Stimulated activated CD4-positive, alpha-beta T cell treated with anti-CD3 and anti-CD28 coated beads, TNF-alpha, amount 100 ng/mL, for 48 hours (primary cell): ENCODE measurements at regions not wholly inside any gene's neighbourhood (a gene's known extent, or its start where the extent isn't known, plus 50 kb on each side); places are given as distances from the start of the nearest gene placed in this dataset.

Source experiments
- DNase-seq, 3 donors: peaks; one replicate each; pipeline ENCODE4 v3.0.0-alpha.2; 2020; ENCODE audit warnings: low read depth in 3 of 3

- DNase-seq = no peak
Measured at GRCh38 chr13:34803756-34804155, 138.3 kb upstream of the NBEA start.

GRCh38 chr13:34805347-34805746 lies 136.7 kb upstream of the NBEA start:
- DNase-seq = no peak

DNA sequence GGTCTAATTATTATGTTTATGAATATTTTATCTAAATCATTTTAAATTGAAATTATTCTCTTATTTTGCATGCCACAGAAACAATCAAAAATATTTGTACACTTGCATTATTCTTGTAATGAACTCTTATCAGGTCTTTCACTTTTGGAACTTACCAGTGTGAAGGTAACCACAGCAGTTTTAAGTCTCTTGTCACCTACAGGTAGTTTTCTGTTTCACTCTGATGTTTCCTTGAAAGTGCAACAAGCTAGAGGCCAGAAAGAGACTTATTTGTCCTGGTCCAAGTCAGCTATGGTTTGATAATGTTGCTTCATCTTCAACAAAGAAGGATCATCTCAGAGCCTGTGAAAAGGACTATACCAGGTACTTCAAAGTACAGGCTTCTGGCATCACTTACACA lies 133.4 kb upstream of the NBEA start:
- no peak for DNase-seq

- no peak for DNase-seq
Measured at GRCh38 chr13:34810996-34811395, 131.1 kb upstream of the NBEA start.

- no peak for DNase-seq
Measured at GRCh38 chr13:34815526-34815925, 126.5 kb upstream of the NBEA start.

DNA sequence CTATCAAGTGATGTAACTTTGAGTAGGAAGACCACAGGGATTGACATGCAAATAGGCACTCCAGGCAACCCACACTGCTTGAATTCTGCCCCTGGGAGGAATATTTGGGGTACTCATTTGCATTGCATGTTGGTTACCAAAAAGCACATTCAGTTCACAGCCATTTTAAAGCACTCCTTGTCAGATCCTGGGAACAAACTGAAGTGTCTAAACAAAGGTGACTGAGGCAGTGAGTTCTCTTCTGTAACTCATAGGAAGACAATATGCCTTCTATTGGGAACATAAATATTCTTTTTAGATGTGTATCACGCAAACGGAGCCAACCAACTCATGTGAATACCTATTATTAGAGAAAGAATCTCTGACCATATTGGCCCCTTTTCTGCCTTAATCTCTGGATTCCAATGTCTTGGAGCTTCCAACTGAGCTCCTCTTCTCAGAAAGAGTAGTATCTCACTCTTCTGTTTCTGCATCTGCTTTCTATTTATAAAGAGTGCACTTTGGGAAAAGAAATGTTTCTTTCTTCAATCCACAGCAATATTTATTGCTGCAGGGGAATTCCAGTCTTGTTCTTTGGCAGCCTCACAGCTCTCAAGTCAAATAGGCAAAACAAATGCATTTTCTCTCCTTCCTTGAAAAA lies 125.7 kb upstream of the NBEA start:
- no peak for DNase-seq

DNA sequence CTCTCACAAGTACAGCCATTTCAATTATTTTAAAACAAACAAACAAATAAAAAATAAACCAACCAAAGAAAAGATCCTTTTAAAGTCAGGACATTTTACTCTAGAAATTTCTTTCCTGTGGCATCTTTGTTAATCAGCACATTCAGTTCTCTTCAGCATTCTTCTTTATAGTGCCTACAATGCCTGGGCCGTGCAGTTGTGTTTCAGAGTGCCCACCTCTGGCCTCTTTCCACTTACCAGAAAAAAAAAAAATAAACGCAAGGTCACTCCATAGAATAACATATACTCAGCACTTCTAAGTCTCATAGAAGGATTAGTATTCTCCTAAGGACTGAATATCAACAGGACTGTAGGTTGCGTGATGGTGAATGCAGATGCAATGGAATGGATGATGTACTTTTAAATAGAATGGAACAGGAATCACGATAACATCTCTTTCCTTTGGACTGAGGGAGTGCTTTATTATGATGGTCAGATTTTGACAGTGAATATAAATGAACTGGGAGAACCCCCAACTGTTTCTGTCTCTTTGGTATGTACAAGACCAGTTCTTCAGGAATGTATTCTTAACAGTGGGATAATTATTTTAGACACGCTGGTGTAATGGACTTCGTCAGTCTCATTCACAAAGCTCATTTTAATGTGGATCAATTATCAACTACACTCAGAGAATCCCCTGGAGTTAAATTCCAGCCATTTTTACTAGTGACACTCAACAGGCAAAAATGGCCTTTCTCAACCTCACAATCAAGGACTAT lies 125.0 kb upstream of the NBEA start:
- DNase-seq = no peak

DNA sequence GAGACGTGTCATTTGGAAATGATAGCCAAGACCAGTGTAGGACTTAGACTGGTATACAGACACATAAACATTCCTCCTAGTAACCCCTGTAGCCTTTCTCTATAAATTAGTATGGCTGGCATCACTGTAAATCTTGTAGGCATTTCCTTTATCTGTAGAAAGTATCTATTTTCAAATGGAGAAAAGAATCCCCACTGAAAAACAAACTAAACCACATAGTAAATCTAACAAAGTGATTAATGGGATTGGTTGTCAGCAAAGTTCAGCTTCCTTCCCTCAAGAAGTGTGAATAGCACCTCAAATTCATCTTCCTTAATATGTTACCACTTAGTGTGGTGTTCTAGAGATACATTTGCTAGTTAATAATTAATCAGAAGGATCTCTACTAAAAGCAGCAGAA lies 119.4 kb upstream of the NBEA start:
- no peak for DNase-seq

- no peak for DNase-seq
Measured at GRCh38 chr13:34826432-34826831, 115.6 kb upstream of the NBEA start.

DNA sequence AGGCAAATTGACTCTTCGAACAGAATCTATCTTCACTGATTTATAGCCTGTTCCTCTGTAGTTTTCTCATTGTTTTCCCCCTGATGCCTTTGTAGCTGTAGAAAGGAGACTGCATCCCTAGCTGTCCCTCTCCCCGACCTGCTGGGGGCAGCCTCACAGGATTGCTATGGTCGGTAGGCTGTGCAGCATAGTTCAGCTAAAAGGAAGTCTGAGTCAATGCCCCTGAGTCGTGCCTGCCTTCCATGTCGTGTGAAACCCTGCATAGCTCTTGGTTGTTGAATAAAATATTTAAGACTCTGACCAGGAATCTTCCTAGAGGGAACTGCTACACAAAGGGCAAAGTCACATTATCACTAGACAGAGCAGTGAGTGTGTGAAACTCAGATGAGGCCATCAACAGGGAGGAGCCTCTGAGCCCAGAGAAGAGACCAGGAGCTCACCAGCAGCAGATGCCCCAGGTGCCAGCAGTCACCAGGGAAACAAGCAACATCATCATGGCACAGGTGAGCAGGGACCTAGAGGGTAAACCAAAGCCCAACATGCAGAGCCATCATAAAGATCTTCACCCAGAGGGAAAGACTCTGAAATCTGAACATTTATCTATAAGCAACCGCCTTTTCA lies 108.4 kb upstream of the NBEA start:
- DNase-seq = no peak

DNA sequence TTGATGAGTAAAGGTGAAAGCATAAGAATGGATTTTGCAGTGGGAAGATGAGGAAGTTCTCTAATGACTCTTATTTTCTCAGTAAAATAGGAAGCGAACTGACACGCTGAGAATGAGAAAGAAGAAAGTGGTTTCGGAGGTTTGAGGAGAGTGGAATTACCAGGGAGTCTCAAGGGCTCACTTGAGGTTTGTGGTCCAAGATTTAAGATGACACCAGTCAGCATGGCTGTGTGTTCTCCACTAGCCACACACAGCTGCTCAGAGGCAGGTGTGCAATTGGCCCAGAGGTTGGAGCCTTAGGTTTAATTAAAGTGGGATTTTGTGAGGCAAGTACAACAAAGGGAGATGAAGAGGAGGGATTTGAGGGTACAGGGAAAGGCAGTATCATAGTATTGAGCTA lies 99.6 kb upstream of the NBEA start:
- DNase-seq = no peak

GRCh38 chr13:34847766-34848165 lies 94.3 kb upstream of the NBEA start:
- DNase-seq = no peak

DNA sequence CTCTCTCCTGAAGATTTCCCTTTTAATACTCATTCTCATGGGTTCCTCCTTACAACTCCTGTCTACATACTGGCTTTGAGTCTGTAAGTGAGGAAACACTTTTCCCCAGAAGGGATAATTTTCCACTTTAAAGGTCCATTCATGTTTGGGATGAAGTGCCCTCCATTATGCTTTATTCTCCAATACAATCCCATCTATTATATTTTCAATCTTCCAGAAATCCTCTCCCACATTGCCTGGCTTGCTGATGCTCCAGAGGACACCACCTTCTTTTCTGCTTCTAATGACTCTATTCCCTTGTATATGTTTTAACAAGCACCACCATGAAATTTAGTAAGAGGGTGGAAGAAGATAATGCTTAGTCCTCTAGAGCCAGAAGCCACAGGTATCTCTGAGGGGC lies 92.7 kb upstream of the NBEA start:
- no peak for DNase-seq

GRCh38 chr13:34853161-34853560 lies 88.9 kb upstream of the NBEA start:
- DNase-seq = no peak

GRCh38 chr13:34857558-34858325 lies 84.3 kb upstream of the NBEA start:
- DNase-seq = no peak

DNA sequence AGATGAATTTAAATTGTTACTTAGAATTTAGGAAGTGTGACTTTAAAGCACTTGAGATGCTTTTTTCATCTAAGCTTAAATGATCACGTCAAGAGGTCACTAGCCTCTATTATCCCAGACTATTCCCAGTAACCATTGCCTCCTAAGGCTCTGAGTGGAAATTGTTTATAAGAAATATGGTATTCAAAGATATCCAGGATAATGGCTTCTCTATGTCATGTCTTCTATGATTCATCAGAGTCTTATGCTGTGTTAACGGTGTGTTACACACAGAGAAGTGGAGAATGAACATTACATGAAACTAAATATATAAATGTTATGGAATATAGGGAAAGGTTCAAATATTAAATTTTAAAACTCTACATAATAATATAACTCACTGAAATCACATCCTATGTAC lies 79.8 kb upstream of the NBEA start:
- DNase-seq = no peak

GRCh38 chr13:34862716-34863115 lies 79.4 kb upstream of the NBEA start:
- DNase-seq = no peak

- no peak for DNase-seq
Measured at GRCh38 chr13:34863360-34864135, 78.5 kb upstream of the NBEA start.

- DNase-seq = no peak
Measured at GRCh38 chr13:34864671-34865070, 77.4 kb upstream of the NBEA start.

DNA sequence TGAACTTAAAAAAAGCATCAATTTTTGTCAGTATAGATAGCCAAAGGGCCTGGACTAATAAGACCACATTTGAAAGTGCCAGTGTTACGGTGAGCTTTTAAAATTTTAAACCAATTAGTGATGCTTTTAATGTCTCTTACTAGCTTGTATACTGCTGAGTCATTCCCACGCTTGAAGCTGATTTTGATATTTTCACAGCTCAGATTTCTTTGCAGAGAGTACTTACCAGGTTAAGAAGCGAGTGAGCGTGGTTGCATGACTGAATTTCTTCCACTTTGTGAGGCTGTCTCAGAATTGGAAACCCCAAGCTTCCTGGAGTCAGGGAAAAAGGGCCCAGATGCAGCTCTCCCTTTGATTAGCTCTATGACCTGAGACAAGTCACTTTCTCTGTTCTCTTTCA lies 74.5 kb upstream of the NBEA start:
- no peak for DNase-seq

GRCh38 chr13:34868733-34869132 lies 73.3 kb upstream of the NBEA start:
- no peak for DNase-seq

GRCh38 chr13:34869696-34870095 lies 72.4 kb upstream of the NBEA start:
- DNase-seq = no peak
